ENCODE measurements at regions not wholly inside any gene's neighbourhood (a gene's known extent, or its start where the extent isn't known, plus 50 kb on each side); places are given as distances from the start of the nearest gene placed in this dataset.
"Not testable (repeated sequence)": the region's sequence is repeated elsewhere in the genome, so short reads cannot be mapped to it uniquely, and the experiment has no call there.

GRCh38 chr3:178112552-178112951 lies 423.7 kb upstream of the KCNMB2 start:
- not testable (repeated sequence) for H3K4me1 ChIP-seq (ENCODE audit: insufficient read depth, low read length); H3K4me3 ChIP-seq (ENCODE audit: low read length); H3K27me3 ChIP-seq (ENCODE audit: insufficient read depth, low read length); H3K9ac ChIP-seq (ENCODE audit: low read depth, low read length); H3K9me3 ChIP-seq (ENCODE audit: insufficient read depth, low read depth, low read length); H3K27ac ChIP-seq (ENCODE audit: low read length); H3K36me3 ChIP-seq (ENCODE audit: insufficient read depth, low read depth, low read length)

- no peak overlapping the region for H3K9ac ChIP-seq (ENCODE audit: low read depth, low read length)
- no peak overlapping the region for H3K4me3 ChIP-seq (ENCODE audit: low read length)
These were observed 418.6 kb upstream of the KCNMB2 start for GRCh38 chr3:178117641-178118040.

GRCh38 chr3:178119608-178120295 lies 416.5 kb upstream of the KCNMB2 start:
- not testable (repeated sequence) for H3K27me3 ChIP-seq (ENCODE audit: insufficient read depth, low read length); H3K36me3 ChIP-seq (ENCODE audit: insufficient read depth, low read depth, low read length); H3K27ac ChIP-seq (ENCODE audit: low read length); H3K9ac ChIP-seq (ENCODE audit: low read depth, low read length); H3K9me3 ChIP-seq (ENCODE audit: insufficient read depth, low read depth, low read length); H3K4me1 ChIP-seq (ENCODE audit: insufficient read depth, low read length); H3K4me3 ChIP-seq (ENCODE audit: low read length)

More at GRCh38 chr3:178117641-178118040, 418.6 kb upstream of the KCNMB2 start:
- H3K36me3 ChIP-seq (ENCODE audit: insufficient read depth, low read depth, low read length) = no peaks in the 10 kb centered on the region
- H3K9me3 ChIP-seq (ENCODE audit: insufficient read depth, low read depth, low read length) = peaks cover 5% of the 10 kb centered on the region; the same call in 1 of the 2 replicates
- no peak overlapping the region for H3K27ac ChIP-seq (ENCODE audit: low read length)
- no peaks in the 10 kb centered on the region for H3K27me3 ChIP-seq (ENCODE audit: insufficient read depth, low read length)
- no peaks in the 10 kb centered on the region for H3K4me1 ChIP-seq (ENCODE audit: insufficient read depth, low read length)

GRCh38 chr3:178120367-178120766 lies 415.9 kb upstream of the KCNMB2 start:
- Histone ChIP-seq H3K27me3 (ENCODE audit: insufficient read depth, low read length) (no peaks in the 10 kb centered on the region), H3K27ac (ENCODE audit: low read length) (no peak overlapping the region), H3K4me3 (ENCODE audit: low read length) (no peak overlapping the region), H3K4me1 (ENCODE audit: insufficient read depth, low read length) (peaks cover 4% of the 10 kb centered on the region; the same call in 1 of the 2 replicates), H3K9ac (ENCODE audit: low read depth, low read length) (no peak overlapping the region), H3K9me3 (ENCODE audit: insufficient read depth, low read depth, low read length) (peaks cover 5% of the 10 kb centered on the region; the same call in 1 of the 2 replicates), H3K36me3 (ENCODE audit: insufficient read depth, low read depth, low read length) (no peaks in the 10 kb centered on the region)

- no peaks in the 10 kb centered on the region for H3K27me3 ChIP-seq (ENCODE audit: insufficient read depth, low read length)
- H3K4me3 ChIP-seq (ENCODE audit: low read length) = no peak overlapping the region
- peaks cover 4% of the 10 kb centered on the region; the same call in 1 of the 2 replicates for H3K4me1 ChIP-seq (ENCODE audit: insufficient read depth, low read length)
- no peak overlapping the region for H3K9ac ChIP-seq (ENCODE audit: low read depth, low read length)
- no peaks in the 10 kb centered on the region for H3K36me3 ChIP-seq (ENCODE audit: insufficient read depth, low read depth, low read length)
- H3K27ac ChIP-seq (ENCODE audit: low read length) = no peak overlapping the region
- H3K9me3 ChIP-seq (ENCODE audit: insufficient read depth, low read depth, low read length) = peaks cover 7% of the 10 kb centered on the region; the same call in 1 of the 2 replicates
These were observed 409.6 kb upstream of the KCNMB2 start for GRCh38 chr3:178126686-178127085.

- Histone ChIP-seq H3K4me3 (ENCODE audit: low read length) (no peak overlapping the region), H3K36me3 (ENCODE audit: insufficient read depth, low read depth, low read length) (no peaks in the 10 kb centered on the region), H3K9ac (ENCODE audit: low read depth, low read length) (no peak overlapping the region), H3K27ac (ENCODE audit: low read length) (no peak overlapping the region), H3K27me3 (ENCODE audit: insufficient read depth, low read length) (no peaks in the 10 kb centered on the region), H3K9me3 (ENCODE audit: insufficient read depth, low read depth, low read length) (peaks cover 7% of the 10 kb centered on the region; the same call in 1 of the 2 replicates), H3K4me1 (ENCODE audit: insufficient read depth, low read length) (peaks cover 4% of the 10 kb centered on the region; the same call in 1 of the 2 replicates)
These were observed 409.0 kb upstream of the KCNMB2 start for GRCh38 chr3:178127221-178127620.

- no peaks in the 10 kb centered on the region for H3K4me1 ChIP-seq (ENCODE audit: insufficient read depth, low read length)
- no peak overlapping the region for H3K27ac ChIP-seq (ENCODE audit: low read length)
- H3K9ac ChIP-seq (ENCODE audit: low read depth, low read length) = no peak overlapping the region
- peaks cover 7% of the 10 kb centered on the region; the same call in 1 of the 2 replicates for H3K9me3 ChIP-seq (ENCODE audit: insufficient read depth, low read depth, low read length)
- H3K36me3 ChIP-seq (ENCODE audit: insufficient read depth, low read depth, low read length) = no peaks in the 10 kb centered on the region
- no peak overlapping the region for H3K4me3 ChIP-seq (ENCODE audit: low read length)
- no peaks in the 10 kb centered on the region for H3K27me3 ChIP-seq (ENCODE audit: insufficient read depth, low read length)
These were observed 407.1 kb upstream of the KCNMB2 start for GRCh38 chr3:178129109-178129508.

GRCh38 chr3:178131801-178132200 lies 404.4 kb upstream of the KCNMB2 start:
- Histone ChIP-seq H3K9me3 (ENCODE audit: insufficient read depth, low read depth, low read length) (peaks cover 7% of the 10 kb centered on the region; the same call in 1 of the 2 replicates), H3K36me3 (ENCODE audit: insufficient read depth, low read depth, low read length) (no peaks in the 10 kb centered on the region), H3K27me3 (ENCODE audit: insufficient read depth, low read length) (no peaks in the 10 kb centered on the region), H3K4me1 (ENCODE audit: insufficient read depth, low read length) (no peaks in the 10 kb centered on the region), H3K27ac (ENCODE audit: low read length) (no peak overlapping the region), H3K9ac (ENCODE audit: low read depth, low read length) (no peak overlapping the region), H3K4me3 (ENCODE audit: low read length) (no peak overlapping the region)

GRCh38 chr3:178137206-178137605 lies 399.0 kb upstream of the KCNMB2 start:
- no peak overlapping the region for H3K9ac ChIP-seq (ENCODE audit: low read depth, low read length)
- no peaks in the 10 kb centered on the region for H3K36me3 ChIP-seq (ENCODE audit: insufficient read depth, low read depth, low read length)
- no peaks in the 10 kb centered on the region for H3K4me1 ChIP-seq (ENCODE audit: insufficient read depth, low read length)
- no peak overlapping the region for H3K4me3 ChIP-seq (ENCODE audit: low read length)
- no peaks in the 10 kb centered on the region for H3K27me3 ChIP-seq (ENCODE audit: insufficient read depth, low read length)
- no peaks in the 10 kb centered on the region for H3K9me3 ChIP-seq (ENCODE audit: insufficient read depth, low read depth, low read length)
- no peak overlapping the region for H3K27ac ChIP-seq (ENCODE audit: low read length)

- Histone ChIP-seq H3K36me3 (ENCODE audit: insufficient read depth, low read depth, low read length) (no peaks in the 10 kb centered on the region), H3K9ac (ENCODE audit: low read depth, low read length) (no peak overlapping the region), H3K27me3 (ENCODE audit: insufficient read depth, low read length) (no peaks in the 10 kb centered on the region), H3K9me3 (ENCODE audit: insufficient read depth, low read depth, low read length) (no peaks in the 10 kb centered on the region), H3K27ac (ENCODE audit: low read length) (no peak overlapping the region), H3K4me1 (ENCODE audit: insufficient read depth, low read length) (no peaks in the 10 kb centered on the region), H3K4me3 (ENCODE audit: low read length) (no peak overlapping the region)
These were observed 398.4 kb upstream of the KCNMB2 start for GRCh38 chr3:178137831-178138230.

- Histone ChIP-seq H3K27me3 (ENCODE audit: insufficient read depth, low read length) (no peaks in the 10 kb centered on the region), H3K9ac (ENCODE audit: low read depth, low read length) (no peak overlapping the region), H3K36me3 (ENCODE audit: insufficient read depth, low read depth, low read length) (no peaks in the 10 kb centered on the region), H3K4me1 (ENCODE audit: insufficient read depth, low read length) (no peaks in the 10 kb centered on the region), H3K4me3 (ENCODE audit: low read length) (no peak overlapping the region), H3K27ac (ENCODE audit: low read length) (no peak overlapping the region), H3K9me3 (ENCODE audit: insufficient read depth, low read depth, low read length) (no peaks in the 10 kb centered on the region)
These were observed 397.1 kb upstream of the KCNMB2 start for GRCh38 chr3:178139116-178139515.

- no peaks in the 10 kb centered on the region for H3K9me3 ChIP-seq (ENCODE audit: insufficient read depth, low read depth, low read length)
- no peak overlapping the region for H3K4me3 ChIP-seq (ENCODE audit: low read length)
- H3K9ac ChIP-seq (ENCODE audit: low read depth, low read length) = no peak overlapping the region
- H3K36me3 ChIP-seq (ENCODE audit: insufficient read depth, low read depth, low read length) = no peaks in the 10 kb centered on the region
- no peaks in the 10 kb centered on the region for H3K27me3 ChIP-seq (ENCODE audit: insufficient read depth, low read length)
- no peaks in the 10 kb centered on the region for H3K4me1 ChIP-seq (ENCODE audit: insufficient read depth, low read length)
- H3K27ac ChIP-seq (ENCODE audit: low read length) = no peak overlapping the region
These were observed 395.5 kb upstream of the KCNMB2 start for GRCh38 chr3:178140531-178141304.
